Embryonic facial prominence (tissue), 1 donor: ENCODE measurements at regions not wholly inside any gene's neighbourhood (a gene's known extent, or its start where the extent isn't known, plus 50 kb on each side); places are given as distances from the start of the nearest gene placed in this dataset.
A peak's percentile ranks its signal among the peaks of the same experiment; 100 is the strongest.
"Not testable (repeated sequence)": the region's sequence is repeated elsewhere in the genome, so short reads cannot be mapped to it uniquely, and the experiment has no call there.

Source experiments
- DNase-seq: peaks from one replicate; pipeline ENCODE4 v3.0.0-alpha.2; 2016; ENCODE audit errors: extremely low spot score

DNA sequence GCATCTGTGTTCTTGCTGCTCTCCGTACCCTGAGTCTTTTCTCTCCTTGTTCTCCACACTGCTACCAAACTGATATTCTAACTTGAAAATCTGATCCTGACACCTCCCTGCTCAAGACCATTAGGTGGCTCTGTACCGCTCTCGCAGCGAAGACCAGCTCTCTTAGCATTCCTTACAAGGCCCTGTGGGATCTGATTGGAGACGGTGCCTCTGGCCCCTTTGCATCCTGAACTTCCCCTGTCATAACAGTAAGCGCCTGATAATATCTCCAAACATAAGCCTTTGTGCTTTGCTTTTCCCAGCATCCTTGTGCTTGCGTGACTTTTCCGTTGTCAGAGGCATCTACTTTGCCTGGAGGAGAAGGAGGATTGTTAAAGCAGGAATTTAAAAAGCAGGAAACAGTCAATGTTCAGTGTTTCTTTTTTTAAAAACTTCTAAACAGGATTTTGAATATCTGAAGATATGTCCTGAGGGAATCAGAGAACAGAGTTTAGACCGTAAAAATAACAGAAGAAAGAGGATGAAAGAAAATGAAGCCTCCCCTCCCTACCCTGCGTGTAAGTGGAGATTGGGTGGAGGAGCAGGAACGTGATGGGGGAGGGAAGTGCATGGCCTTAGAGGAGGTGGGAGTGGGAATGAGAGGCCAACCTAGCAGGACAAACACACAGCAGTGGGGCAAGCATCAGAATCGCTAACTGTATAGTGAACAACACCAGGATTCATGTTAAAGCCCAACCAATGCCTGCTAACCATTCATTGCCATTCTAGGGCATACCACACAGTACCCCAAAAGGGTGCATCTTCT is 89.2 kb upstream of the STMND1 start:
- DNase-seq = peak; percentile 36

DNA sequence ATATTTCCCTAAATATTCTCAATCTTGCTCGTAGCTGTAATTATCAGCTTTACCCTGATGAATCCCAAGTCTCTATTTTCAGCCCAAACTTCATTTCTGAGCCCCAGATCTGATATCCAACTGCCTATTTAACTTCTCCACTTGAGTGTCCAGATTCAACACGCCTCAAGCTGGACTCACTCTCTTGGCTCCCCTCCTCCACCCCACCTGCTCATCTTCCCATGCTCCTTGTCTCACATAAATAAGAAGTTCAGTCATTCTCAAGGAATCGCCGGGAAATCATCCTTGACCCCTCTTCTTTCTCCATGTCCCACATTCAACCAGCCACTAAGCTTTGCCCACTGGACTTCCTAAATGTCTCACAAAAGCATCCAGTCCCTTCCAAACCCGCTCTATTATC is 89.9 kb upstream of the STMND1 start:
- no peak for DNase-seq

DNA sequence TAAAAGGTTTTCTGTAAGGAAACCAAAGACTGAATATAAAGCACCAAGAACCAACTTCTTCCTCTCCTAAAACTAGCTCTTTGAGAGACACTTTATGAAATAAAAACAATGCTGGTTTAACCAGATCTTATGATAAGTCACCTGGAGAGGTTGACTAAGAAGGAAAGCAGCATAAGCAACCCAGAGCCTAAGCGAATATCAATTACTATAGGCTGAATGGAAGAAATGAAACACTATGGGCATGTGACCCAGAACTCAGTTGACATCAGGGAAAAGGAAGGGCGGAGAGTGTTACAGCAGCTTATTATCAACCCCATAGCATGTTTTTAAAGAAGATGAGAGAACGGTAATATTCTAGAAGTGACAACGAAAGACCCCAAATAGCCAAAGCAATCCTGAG is 94.1 kb upstream of the STMND1 start:
- no peak for DNase-seq

DNA sequence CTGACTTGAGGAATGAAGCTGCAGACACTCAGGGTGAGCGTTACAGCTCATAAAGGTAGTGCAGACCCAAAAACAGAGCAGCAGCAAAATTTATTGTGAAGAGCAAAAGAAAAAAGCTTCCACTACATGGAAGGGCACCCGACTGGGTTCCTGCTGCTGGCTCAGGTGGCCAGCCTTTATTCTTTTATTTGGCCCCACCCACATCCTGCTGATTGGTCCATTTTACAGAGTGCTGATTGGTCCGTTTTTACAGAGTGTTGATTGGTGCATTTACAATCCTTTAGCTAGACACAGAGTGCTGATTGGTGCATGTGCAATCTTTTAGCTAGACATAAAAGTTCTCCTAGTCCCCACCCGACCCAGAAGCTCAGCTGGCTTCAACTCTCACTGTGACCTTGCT is 95.3 kb upstream of the STMND1 start:
- no peak for DNase-seq

DNA sequence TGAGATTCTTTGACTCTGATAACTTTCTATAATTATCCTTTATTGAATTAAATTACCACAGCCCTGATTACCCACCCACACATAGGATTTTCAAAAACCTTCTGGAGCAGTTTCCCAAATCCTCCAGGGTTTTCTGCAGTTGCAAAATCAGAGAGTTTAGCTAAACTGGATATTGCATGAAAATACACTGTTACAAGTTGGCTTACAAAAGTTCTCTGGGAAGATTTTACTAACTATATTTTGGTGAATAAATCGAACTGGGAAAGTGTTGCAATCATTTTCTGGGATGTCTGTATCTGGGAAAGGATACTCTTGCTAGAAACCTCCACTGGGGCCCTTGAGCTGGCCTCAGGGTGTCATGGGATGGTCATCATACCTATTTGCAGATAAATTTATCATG is 97.6 kb upstream of the STMND1 start:
- no peak for DNase-seq

DNA sequence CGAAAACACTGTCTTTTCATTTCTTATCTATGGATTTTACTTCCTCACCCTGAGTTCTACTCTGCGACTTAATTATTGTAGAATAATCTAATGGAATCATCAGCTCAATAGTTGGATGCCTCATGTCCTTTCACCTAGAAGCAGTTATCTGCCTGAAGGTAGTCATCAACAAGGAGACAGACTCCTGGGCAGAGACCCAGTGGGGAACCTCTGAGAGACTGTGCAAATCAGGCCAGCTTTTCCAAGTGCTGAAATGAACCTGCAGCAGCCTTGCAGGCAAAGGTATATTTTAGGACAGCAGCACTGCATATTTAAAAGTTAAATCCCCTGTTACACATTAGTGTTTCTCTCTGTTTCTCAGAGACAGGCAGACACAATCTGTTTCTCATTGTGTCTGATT is 99.7 kb upstream of the STMND1 start:
- DNase-seq = no peak

DNA sequence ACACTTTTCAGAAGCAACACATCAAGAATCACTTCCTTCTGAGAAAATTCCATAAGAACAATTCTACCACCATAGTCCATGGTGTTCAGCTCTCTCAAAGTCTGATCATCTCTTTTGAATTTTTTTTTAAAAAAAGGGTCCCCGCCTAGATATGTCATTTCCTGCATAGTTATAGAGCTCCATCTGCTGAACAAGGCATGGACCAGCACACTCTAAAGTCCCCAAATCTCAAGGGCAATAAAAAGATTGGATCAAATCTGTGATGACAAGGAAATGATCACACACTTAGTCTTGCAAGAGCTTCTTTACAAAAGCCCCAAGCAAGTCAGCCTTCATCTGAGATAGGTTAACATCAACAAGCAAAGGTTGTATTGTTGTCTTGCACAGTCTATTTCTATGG is 100.7 kb upstream of the STMND1 start:
- no peak for DNase-seq

DNA sequence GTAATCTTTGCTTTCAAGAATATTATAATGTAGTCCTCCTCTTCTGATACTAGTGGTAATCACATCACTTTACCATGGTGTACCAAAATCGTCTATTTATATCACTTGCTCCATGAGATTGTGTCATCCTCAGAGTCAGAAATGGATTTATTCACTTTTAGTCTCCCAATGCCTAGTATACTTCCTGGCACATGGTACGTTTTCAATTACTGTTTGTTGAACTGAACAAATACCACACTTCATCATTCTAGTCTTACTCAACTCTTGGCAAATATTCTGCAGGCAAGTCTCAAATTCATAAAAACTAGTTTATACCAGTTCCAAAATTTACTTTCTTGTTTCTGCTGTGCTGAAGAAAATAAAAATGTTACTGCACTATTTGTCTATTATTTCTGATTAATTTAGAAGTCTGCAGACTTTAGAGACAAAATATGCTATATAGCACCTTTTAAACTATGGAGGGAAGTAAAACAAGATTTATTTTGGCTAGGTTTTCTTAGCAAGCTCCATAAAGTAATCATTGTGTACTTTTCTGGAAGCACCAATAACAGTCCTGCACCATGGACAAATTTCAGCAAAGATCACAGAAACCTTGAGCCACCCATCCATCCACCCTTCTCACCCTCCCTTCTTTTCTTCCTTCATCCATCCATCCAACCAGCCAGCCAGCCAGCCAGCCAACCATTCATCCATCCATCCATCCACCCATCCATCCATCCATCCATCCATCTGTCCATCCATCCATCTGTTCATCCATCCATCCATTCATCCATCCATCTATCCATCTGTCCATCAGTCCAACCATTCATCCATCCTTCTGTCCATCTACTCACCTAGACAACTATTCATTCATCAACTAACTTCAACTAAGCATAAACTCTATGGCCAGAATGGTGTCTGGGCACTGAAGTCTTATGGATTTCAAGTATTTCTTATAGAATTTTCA is 102.1 kb upstream of the STMND1 start:
- no peak for DNase-seq

DNA sequence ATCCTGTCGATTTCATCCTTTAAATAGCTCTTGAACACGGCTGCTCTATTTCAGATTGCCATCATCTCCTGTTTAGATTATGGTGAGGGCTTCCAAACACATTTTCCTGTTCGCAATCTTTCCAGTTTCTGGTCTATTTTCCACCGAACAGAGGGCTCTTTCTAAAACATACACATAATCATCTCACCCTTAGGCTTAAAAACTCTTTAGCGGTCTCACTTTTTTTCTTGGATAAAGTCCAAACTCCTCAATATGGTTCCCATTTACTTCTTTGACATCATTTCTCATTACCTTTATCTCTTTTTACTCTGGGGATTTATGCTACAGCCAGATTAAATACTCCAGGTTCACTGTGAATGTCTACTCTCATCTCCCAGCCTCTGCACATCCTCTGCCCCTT is 103.4 kb upstream of the STMND1 start:
- no peak for DNase-seq

DNA sequence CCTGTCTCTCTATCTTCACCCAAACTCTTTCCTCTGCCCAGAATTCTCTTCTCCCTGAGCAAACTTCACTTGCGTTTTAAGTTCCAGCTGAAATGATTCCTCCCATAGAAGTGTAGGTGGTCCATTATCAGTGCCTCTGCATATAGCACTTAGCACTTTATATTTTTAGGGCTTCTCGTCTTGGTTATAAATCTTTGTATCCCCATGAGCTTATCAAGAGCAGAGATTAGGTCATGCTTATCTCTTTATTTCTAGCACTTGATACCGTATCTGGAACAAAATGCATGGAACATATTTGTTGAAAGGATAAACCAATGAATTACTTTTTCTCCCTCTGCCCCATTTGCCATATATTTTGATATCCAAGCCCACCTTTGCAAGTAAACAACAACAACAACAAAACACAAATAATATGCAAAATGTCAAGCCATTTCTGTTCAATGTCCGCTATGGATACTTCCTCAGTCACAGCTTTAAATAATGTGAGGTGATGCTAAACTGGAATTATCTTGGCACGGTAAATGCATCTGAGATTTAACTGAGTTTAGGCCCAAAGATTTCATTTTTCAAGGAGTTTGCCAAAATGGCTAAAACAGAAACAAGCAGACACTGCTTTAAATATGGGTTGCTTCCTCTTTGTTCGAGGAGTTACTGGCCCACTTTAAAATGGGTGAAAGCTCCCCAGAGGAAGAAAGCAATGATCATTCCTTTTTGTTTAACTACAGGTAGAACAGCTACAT is 106.2 kb upstream of the STMND1 start:
- DNase-seq = no peak

DNA sequence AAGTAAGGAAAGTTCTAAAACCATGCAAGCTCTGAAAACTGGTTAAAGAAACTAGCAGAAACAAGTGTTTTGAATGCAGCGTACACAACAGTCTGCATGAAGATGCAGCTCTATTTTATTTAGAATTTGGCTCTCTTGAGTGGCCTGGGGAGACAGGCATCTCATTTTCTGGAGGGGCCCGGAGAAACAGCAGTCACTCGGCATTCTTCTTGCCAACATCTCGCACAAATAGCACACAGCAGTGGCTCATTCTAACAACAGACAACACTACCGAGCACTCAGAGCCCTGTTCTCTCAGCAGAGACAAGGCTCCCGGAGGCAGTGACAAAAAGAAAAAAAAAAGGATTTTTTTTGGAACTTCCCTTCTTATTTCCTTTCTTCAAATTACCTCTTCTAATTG is 108.5 kb upstream of the STMND1 start:
- DNase-seq = no peak

DNA sequence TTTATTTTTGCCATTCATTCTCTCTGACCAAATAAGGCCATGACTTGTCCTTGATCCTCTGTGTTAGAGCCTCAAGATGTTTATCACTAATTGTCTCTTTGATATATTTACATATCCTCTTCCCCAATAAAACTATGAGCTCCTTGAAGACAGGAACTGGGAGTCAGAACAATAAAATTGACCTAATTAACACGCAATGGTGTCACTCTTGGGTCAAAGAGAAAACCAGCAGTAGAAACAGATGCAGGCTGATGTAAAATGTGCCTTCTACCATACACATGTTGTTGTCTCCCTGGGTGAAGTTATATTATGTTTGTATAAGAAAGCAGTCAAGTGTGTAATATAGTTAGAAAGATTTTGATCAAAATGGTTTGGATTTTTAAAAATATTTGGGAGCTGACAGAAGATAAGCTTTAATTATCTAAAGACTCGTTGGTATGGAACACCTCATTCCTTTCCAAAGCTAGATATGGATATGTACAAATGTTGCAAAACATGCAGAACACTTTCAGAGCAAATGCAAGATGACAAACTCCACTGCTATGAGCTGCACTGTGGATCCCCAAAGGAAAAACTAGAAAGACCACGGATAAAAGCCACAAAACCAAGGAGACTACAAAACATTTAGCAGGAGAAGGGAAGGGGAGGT is 109.7 kb upstream of the STMND1 start:
- DNase-seq = no peak

DNA sequence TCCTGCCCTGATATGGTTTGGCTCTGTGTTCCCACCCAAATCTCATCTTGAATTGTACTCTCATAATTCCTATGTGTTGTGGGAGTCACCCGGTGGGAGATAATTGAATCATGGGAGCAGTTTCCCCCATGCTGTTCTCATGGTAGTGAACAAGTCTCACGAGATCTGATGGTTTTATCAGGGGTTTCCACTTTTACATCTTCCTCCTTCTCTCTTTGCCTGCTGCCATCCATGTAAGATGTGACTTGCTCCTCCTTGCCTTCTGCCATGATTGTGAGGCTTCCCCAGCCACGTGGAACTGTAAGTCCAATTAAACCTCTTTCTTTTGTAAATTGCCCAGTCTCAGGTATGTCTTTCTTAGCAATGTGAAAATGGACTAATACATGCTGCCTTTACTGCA is 111.9 kb upstream of the STMND1 start:
- not testable (repeated sequence) for DNase-seq

DNA sequence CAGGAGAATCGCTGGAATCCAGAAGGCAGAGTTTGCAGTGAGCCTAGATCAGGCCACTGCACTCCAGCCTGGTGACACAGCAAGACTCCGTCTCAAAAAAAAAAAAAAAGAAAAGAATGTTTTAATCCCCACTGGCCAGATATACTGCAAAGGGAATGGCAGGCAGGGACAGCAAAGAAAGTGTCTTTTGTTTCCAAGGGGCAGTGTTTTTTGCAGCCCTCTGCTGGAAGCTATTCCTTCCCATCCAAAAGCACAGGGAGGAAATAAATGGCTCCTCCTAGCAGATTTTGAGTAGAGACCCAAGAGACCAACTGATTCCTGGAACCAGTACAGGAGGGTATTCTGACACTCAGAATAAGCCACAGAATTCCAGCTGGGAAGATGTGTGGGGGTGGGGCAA is 112.5 kb upstream of the STMND1 start:
- no peak for DNase-seq

DNA sequence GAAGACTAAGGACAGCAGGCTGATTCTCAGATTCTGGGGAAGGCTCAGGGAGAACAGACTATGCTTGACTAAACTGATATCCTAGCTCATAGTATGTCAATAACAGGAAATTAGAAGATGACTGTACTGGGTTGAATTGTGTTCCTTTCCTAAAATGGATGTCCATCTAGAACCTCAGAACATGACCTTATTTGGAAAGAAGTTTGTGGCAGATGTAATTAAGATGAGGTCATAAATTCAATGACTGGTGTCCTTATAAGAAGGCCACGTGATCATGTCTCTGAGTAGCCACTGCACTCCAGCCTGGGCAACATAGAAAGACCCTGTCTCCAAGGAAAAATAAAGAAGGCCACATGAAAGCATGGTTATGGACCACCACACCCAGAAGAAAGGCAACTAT is 113.9 kb upstream of the STMND1 start:
- DNase-seq = no peak

DNA sequence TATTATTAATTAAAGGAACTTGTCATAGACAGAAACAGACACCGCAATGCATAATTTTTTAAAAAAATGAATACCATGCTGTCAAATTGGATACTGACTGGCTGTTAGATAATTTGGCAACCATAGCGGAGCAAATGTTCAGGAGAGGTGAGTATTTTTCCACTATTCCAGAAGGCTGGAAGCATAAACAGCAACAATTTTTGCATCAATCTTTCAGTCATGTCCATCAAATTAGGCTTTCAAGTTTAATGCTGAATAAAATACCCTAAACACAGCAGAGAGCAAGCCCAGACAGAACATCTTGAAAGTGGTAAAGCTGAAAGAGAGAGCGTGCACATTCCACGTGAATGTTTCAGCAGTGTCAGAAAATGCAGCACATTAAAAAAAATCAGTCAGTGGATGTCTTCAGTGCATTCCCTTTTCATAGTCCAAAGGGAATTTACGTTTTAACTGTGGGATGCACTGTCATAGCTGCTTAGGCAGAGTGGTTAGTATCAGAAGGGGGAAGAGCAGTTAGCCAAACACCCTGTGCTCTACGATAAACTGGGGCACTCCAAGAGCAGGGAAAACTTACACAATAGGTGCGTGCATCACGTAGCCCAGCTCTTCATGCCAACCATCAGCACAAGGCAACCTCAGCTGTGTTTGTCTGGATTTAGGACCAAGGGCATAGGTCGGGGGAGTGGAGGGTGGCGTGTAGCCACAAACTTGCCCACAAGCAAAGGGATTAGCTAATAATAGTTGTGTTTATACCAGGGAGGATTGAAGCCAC is 116.2 kb upstream of the STMND1 start:
- peak; percentile 51 for DNase-seq

DNA sequence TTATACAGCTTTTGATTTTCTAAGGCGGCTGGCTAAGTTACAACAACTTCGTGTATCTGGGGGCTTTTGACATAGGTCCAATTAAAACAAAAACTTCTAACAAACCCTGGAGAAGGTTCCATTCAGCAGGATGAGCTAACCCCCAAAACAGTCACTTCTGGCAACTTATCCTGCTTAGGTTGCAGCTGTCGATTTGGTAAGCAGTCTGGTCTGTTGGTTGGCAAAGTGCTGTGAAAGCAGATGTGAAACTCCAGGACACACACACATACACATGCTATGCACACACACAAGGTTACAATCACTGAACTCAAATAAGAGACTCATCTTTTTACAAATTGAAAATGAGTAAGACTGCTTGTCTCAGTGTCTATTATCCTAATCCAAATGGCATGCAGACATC is 119.0 kb upstream of the STMND1 start:
- peak; percentile 46 for DNase-seq

DNA sequence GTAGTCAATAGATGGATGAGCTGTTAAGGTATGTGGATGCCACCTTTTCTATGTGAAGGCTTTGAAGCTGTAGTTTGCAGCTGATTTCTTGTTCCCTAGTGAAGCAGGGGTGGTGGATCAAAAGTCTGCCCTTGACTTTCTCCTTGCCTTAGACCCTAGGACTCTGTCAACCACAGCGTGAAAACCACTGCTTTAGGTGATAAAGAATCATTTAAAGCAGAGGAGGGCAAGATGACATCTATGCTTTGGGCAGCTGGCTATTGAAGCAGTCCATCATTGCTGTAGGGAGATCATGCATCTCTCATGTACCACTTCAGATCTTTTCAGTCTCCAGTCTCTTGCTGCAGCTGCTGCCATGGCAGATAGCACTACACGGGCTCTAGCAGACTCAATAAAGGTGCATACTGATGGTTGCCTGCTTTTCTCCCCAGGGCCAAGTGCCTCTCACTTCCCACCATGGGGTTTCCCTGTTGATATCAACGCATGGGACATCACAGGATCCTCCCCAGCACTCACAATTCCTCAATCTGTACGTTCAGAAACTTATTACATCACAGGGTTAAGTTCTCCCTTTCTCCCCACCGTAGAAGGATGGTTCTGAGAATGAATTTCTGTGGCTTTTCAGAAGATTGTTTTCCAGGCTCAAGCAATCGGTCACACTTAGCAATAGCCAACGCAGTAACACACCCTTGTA is 122.0 kb upstream of the STMND1 start:
- DNase-seq = no peak

DNA sequence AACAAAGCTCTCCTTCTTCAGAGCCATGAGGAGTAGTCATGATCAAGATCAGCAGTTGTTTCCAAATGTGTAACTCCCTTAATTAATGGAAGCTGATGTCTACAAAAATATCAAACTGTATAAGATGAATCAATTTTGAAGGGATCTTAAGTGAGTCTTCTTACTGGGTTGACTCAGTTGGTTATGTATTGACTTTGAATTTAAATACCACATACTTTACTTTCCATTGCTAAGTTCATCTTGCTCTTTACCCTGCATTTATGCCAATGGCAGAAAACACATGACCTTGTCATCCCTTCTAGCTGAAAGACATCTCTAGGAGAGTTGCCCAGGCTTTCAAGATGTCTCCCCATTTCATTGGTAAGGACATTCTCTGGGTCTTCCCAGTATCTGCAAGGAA is 123.2 kb upstream of the STMND1 start:
- no peak for DNase-seq

DNA sequence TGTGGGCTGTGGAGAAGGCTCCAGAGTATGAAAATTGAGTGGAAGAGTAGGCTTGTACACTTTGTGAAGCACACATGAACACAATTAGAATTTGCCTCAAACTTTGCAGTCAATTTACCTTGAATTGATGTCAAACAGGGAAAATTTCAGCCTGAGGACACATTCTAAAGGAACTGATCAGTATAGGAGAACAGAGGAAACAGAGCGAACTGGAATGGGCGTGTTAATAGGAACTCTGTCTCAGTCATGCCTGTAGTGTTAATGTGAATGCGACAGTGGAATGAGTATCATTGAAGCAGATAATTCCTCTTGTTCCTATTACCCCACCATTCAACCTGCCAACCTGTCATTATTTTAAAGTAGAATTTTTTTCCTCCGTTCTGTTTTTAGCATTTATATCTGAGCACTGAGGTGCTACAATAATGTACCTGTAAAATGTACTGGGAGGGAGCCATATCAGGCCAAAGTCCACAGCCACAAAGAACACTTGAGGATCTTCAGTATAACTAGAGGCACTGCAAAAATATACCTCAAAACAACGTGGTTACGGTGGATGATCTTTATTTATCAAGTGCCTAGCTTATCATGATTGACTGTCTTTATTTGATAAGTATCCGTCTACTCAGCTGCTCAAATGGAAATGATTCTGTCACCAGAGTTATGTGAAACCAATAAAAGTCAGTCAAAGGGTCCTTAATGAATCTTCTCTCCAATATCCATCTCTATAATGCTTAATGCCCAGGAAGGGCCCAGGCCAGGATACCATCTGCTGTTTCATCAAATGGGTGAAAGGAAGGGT is 125.3 kb upstream of the STMND1 start:
- no peak for DNase-seq
